CD4-positive, alpha-beta T cell treated with Interferon alpha-2 for 1 hour (primary cell): ENCODE measurements at regions not wholly inside any gene's neighbourhood (a gene's known extent, or its start where the extent isn't known, plus 50 kb on each side); places are given as distances from the start of the nearest gene placed in this dataset.
"Not testable (repeated sequence)": the region's sequence is repeated elsewhere in the genome, so short reads cannot be mapped to it uniquely, and the experiment has no call there.

ENCODE experiments used
- DNase-seq, 2 donors: peaks; one replicate each; pipeline ENCODE4 v3.0.0-alpha.2; 2020 to 2022

DNA sequence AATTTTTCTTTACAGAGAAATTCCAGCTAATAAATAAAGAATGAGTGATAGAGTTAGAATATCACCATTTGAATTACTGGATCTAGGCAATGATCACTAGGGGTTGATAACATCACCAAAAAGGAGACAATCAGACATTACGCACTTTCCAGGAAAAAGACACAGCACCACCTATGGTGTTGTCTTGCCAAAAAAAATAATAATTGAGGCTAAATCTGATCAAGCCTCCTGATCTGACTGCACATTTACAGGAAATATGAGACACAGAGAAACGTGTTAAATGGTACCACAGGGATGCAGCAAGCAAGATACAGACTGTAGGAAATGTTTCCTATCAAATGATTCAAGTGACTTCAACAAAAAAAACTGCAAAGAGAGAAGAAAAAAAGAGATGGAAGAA is 92.8 kb downstream of the EOMES start:
- peak in 1 of 2 donors; percentile 27 for DNase-seq

DNA sequence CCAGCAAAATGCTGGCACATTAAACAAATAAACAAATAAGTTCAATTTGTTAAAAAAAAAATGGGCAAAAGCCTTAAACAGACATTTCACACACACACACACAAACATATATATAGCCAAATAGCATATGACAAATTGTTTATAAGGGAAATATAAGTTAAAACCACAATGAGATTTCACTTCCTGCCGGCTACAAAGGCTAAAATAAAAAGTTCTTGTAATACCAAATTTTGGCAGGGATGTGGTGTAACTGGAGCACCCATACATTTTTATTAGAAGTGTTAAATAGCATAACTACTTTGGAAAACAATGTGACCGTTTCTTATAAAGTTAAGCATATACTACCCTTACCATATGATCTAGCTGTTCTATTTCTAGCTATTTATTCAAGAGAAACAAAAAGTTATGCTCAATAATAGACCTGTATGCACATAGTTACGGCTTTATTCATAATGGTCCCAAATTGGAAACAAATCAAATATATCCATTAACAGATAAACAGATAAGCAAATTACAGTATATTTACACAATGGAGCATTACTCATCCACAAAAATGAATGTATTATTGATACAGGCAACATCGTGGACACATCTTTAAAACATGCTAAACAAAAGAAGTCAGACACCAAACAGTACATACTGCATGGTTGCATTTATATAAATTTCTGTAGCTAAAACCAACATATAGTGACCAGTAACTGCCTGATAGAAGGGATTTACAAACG is 93.9 kb downstream of the EOMES start:
- DNase-seq, result peak in 1 of 2 donors; percentile 25

DNA sequence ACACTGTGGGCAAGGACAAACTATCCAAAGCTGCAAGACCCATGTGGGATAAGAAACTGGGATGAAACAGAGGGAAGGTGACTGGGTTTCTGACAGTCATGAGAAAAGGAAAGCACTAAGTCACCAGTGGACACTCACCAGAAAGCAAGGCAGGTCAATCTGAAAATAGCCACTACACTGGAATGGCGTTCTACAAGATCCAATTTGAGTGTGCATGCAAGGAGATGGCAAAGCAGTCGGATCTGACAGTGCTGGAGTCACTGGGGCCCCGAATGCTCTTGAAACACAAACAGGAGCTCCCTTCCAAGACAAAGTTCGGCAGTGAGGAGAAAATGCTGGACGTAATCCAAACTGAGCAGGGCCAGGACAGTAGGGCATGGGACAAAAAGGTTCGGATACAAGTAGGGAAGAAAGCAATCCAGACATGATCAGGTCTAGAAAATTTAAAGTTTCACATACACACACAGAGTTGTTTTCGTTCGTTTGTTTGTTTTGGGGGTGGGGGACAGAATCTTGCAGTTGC is 95.5 kb downstream of the EOMES start:
- no peak for DNase-seq

DNA sequence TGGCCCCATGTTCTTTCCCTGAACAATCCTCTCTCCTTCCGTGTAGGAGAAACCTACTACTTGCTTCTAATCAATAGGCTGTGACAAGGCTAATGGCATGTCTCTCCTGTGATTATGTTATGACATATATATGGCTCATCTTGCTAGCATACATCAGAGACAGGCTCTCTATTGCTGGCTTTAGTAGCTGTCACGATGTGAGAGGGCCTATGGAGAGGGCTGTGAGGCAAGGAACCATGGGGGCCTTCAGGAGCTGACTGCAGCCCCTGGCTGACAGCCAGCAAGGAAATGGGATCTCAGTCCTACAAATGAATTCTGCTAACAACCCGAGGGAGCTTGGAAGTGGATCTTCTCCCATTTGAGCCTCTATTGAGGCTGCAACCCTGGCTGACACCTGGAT is 96.3 kb downstream of the EOMES start:
- no peak for DNase-seq

DNA sequence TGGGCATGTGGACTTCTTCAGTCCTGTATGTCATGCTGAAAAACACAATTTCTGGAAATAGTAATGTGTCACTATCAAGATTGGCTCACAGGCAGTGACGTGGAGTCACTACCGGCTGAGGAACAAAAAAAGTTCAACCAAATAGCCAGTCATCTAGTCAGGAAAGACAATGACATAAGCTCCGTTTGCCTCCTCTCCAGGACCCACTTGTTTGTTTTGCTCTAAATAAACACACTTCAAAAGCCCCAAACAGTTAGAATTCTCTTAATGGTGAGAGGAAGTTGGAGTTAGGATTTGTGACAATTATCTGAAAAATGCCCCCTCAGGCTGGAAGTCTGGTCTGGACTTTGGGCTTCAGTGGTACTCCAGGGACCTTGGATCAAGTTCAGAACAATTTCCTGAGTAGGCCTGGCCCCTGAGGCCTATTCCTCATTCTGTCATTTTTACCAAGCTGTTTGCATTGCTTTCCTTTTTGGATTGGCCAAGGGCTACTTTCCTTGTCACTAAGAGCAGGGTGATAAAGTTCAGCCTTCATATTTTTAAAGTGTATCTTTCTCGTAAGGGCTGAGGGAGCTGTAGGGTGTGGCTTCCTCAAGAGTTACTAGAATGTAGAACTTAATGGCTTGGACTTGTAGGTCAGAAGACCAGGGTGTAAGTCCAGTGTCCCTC is 98.9 kb downstream of the EOMES start:
- peak in 1 of 2 donors; percentile 27 for DNase-seq

DNA sequence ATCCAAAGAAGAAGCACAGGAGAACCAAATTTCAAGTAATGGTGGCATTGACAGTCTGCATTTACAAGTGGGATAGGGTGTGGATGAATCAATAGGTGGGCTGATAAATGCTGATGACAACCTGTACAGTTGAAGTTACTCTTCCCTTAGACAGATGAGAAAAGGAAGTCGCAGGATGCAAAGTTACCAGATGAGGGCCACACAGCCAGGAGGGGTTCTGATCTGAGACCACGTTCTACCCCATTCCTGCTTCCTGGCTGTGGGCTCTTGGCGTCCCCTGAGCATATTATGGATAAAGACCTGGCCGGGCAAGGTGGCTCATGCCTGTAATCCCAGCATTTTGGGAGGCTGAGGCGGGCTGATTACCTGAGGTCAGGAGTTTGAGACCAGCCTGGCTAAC is 104.6 kb downstream of the EOMES start:
- DNase-seq, result no peak

DNA sequence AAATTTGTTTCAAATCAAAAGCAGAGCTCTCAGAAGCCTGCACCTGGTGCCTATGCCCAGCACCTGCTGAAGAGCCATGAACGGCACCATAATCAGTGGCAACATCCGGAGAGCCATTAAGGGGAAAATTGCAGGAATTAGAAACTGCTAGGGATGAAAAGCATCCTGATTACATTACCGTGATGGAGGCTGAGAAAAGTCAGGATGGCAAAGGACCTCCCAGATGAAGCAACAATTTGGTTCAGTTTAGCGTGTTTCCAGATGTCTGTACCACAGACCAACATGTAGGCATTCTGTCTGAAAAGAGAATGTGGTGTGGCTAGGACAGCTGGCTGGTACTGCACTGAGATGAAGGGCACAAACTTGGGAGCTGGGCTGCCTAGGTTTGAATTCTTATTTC is 106.1 kb downstream of the EOMES start:
- no peak for DNase-seq

DNA sequence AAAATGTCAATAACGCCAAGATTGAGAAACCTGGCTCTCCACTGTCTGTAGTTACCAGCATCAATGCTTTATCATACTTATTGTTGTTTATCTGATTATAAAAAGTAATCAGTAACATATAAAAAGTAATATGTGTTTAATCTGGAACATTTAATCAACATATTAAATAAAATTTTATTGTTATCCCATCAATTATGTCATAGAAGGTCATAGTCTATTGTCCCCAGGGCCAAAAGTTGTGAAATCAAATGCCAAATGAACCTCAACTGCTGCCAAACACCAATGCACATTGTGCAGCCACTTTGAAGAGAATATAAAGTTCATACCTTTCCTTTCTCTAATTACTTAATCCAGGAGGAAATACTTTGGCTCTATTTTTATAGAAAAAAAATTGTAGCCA is 106.6 kb downstream of the EOMES start:
- no peak for DNase-seq

DNA sequence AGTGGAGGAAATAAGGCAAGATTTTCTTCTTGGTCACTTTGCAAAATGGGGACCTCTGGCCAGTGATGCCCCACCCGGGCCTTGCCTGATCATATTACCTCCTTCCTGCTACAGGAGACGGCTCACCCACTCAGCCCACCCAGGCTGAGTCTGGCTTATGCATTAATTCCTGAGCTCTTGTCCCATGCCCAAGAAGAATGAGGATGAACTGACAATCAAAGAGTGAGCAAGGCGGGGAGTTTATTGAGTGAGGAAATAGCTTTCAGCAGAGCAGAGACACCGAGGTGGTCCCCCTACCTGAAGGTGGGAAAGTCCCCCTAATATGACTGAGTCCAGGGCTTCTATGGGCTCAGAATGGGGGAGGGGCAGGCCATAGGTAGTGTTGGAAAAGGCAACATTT is 107.5 kb downstream of the EOMES start:
- no peak for DNase-seq

DNA sequence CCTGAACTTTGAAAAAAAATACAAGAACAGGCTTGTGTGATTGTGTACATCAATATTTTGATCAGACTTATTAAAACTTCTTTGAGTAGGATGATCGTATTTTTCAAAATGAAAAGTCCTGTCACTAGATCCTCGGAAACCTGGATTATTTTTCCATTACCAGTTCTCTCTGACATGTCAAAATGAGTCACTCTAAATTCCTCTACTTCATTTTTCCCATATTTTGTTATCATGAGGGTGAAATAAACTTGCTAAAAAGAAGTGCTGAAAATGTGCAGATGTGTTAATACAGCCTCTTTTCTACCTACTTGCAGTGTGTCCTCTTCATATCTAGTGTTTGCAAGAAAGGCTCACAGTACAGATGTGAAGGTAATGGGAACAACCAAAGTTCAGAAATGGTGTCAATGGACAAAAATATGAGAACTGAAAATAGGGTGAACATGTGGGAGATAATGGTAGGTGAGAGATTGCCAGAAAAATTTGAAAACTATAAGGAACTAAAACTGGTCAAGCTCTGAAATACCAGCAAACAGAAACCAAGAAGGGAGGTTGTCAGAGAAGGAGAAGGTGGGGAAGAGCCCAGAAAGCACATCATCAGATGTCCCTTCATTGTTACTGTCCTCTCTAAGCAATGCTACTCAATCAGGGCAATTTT is 108.2 kb downstream of the EOMES start:
- no peak for DNase-seq

DNA sequence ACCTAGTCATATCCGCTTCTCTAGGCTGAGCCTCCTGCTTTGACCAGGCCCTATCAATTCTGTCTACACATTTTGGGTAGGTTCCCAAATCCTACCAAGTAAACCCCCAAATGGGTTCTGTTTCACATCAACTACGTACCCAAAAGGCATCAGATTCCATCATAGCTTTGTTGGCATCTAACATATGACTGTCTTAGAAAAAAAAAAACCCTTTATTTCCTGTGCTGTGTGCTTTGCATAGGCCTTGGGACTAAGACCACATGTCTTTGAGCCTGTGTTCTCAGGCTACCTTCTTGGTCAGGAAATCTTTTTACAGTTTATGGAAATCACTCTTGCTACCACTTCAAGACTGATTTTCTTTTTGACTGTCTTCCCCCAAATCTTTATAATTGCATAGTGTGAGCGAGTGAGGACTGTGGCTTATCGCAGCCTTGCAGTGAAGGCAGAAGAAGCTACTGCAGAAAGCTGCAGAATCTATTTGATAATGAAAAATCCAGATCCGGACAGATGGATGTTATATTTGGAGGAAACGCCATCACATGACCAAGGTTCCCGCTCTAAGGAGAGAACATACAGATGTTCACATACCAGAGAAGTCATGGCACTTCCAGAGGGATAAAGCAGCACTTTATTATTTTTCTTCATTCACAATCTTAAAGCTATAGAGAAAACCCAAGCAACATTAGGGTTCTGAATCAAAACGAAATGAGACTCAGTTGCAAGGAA is 111.2 kb downstream of the EOMES start:
- no peak for DNase-seq

DNA sequence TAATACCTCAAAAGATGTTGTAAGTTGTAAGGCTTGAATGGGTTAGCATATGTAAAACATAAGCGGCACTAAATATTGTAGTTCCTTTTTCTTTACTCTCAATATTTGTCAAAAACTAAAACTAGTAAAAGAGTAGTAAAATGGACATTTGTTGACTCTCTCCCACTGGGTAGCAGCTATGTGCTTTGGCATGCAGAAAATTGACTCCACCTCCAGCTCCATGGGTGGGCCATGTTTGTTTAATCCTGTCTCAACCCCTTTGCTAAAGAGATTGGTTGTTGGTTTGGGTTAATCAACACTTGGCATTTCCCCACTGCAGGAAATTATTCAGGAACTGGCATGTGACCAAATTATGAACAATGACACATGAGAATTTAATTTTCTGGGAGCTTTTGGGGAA is 114.8 kb downstream of the EOMES start:
- DNase-seq, result no peak

DNA sequence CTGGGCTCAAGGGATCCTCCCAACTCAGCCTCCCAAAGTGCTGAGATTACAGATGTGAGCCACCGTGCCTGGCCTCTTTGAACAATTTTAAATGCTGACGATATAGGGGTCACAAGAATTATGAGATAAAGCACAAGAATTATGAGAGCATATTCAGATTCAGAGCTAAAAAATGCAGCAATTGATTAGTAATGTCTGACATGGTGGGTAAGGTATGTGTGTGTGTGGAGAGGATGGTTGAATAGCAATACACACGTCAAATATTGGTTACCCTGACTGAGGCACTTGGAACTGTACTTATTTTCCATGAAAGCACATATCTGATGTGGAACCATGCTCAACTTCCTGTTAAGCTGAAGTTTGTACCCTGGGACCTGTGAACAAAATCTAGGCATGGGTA is 115.6 kb downstream of the EOMES start:
- no peak for DNase-seq

DNA sequence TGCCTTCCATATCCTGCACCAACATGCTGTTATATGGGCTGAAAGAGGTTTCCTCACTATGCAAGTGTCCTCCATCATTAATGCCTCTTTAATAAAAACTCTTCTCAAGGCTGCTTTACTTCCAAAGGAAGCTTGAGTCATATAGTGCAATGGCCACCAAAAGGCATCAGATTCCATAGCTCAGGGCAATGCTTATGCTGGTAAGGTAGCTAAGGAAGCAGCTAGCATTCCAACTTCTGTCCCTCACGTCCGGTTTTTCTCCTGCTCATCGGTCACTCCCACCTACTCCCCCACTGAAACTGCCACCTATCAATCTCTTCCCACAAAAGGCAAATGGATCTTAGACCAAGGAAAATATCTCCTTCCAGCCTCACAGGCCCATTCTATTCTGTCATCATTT is 117.1 kb upstream of the SLC4A7 start:
- DNase-seq, result not testable (repeated sequence)

DNA sequence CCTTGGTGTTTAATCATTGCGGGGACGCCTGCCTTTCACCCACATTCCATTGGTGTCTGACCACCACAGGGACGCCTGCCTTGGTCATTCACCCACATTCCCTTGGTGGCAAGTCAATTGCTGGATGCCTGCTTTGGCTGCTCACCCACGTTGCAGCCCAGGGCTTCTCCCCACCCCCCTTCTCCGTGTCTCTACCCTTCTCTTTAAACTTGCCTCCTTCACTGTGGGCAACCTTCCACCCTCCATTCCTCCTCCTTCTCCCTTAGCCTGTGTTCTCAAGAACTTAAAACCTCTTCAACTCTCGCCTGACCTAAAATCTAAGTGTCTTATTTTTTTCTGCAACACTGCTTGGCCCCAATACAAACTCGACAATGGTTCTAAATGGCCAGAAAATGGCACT is 115.6 kb upstream of the SLC4A7 start:
- not testable (repeated sequence) for DNase-seq

DNA sequence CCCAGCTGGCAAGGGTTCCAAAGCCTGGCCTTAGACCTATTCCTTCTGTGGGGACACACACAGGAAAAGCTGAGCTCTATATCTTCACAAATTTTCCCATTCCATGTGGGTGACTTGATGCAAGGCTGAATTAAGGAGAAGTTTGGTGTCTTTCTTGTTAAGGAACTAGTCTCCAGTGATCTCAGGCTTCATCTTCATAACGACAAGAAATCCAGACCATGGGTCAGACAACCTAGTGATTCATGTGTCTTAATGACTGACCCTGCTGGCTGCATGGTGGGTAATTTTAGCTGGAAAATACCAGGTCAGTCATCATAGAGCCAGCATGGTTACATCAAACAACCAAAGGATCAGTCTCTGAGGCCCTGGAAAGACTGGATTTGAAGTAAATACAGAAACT is 112.7 kb upstream of the SLC4A7 start:
- DNase-seq, result no peak

DNA sequence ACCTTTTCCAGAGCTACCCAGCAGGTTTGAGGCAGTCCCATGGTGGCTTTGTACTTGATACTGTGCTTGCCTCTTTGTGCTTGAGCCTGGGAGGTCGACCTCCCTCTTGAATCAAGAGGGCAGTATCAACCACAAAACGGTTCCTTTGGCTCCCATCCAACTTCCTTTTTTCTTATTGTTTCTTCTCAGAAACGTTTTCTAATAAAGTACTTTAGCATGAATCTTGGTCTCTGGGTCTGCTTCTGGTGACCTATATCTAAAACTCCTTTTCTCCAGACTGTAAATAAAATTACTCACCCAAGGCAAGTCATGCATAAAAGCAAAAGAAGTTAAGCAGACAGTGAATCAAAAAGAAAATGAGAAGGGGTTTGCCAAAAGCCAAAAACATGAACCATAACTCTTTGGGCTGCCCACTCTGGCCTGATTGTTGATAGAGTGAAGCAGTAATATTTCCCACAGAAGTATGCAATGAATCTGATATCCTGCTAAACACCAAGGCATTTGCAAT is 112.2 kb upstream of the SLC4A7 start:
- peak; percentile 12 to 15 for DNase-seq

DNA sequence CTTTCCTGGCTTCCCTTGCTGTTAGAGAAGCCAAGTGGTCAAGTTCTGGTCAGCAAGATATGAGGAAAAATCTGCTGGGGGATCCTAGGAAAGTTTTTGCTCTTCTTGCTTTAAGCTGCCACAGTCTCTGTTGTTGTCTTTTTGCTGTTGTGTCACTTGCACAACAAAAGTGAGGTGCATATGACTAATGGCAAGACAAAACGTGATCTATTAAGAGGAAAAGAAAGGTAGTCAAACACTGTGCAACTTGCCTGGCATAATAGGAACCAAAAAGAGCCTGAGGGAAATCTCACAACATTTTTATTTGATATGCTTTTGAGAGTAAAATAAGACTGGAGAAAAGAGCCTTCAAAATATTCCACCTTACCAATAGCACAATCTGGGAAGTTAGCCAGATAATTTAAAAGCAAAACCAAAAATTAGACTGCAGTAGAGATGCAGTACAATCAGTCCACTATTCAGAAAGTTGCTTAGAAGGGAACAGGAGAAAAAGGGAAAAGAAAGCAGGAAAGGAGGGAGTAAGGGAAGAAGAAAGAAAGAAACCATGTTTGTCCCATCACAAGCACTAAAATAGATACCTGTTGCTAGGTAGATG is 110.0 kb upstream of the SLC4A7 start:
- DNase-seq, result no peak

DNA sequence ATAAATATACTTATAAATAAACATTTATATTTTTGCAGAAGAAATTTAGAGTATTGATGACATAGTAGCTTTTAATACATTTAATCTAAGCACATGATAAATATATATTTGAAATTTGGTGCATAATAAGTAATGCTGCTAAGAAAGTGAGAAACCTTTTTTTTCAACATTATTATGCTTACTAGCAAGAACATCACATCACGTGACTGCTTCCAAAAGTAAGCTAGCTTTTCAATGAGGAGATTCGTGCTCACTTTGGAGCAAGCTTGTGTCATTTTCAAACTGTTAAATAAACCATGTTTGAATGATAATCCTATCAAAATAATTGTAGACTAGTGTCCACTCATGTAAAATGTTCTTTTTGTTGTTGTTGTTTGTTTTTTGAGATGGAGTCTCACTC is 109.0 kb upstream of the SLC4A7 start:
- DNase-seq, result no peak

DNA sequence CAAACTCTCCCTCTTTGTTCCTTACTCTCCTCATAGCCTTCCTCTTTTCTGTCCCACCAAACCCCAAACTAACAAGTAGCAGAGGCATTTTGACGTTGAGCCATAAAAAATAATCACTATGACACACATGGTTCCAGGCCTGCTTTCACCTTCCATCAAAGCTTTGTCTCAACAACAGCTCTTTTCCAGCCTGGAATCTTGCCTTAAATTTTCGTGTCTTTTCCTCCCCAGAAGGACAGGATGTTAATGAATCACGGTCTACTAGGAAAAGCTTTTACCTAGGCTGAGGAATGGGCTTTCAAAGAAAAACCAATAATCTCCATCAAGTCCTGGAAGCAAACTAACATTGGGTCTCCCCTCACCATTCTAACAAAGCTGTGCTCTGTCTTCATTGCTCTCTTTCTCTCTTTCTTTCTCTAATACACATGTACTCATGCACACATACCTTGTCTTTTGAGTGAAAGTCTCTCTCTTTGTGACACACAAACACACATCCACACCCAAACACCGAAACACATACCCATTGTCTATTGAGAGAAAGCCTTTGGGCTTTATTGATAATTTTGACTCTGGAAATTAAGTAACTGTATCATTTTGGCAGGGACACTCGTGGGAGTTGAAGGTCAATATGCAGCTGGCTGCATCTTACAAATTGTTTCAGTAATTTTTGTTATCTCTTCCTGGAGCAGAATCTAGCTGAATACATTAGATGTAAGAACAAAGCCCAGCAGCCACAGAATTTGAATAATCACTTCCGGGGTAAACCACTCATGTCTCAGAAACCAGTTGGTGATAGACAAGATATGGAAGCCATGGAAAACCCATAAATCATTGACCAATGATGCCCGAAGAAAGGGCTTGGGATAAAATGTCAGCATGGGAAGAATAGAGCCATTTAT is 107.4 kb upstream of the SLC4A7 start:
- DNase-seq, result peak in 1 of 2 donors; percentile 45
